ENCODE measurements at regions not wholly inside any gene's neighbourhood (a gene's known extent, or its start where the extent isn't known, plus 50 kb on each side); places are given as distances from the start of the nearest gene placed in this dataset.

- no peaks in the 10 kb centered on the region for H3K27me3 ChIP-seq (ENCODE audit: insufficient read depth, low read length)
- H3K4ac ChIP-seq (ENCODE audit: low read depth, low read length) = no peak overlapping the region
- WGBS (ENCODE audit: extremely low coverage, insufficient coverage, insufficient read length) = no CpG with 5 or more reads among the region's 4 CpGs
- H4K8ac ChIP-seq (ENCODE audit: low read depth, low read length) = no peak overlapping the region
- H3K4me1 ChIP-seq (ENCODE audit: control insufficient read depth in 1 of 2, insufficient read depth in 2 of 2, low read length in 2 of 2) = no peaks in the 10 kb centered on the region
- DNase-seq = no peak
- H3K9ac ChIP-seq (ENCODE audit: low read length) = no peak overlapping the region
- no peak overlapping the region for H3K27ac ChIP-seq (ENCODE audit: low read depth, low read length)
- no peak overlapping the region for H3K14ac ChIP-seq (ENCODE audit: low read length)
- H3K23ac ChIP-seq (ENCODE audit: low read length) = no peak overlapping the region
- H3K36me3 ChIP-seq (ENCODE audit: control insufficient read depth in 1 of 2, insufficient read depth in 2 of 2, low read length in 2 of 2) = no peaks in the 10 kb centered on the region
- H3K79me2 ChIP-seq (ENCODE audit: control insufficient read depth, insufficient read depth, low read length, poor library complexity) = no peaks in the 10 kb centered on the region
- peaks cover 2% of the 10 kb centered on the region for H3K79me1 ChIP-seq (ENCODE audit: low read length)
- no peak overlapping the region for H2BK5ac ChIP-seq (ENCODE audit: low read depth, low read length, poor library complexity)
- H4K91ac ChIP-seq (ENCODE audit: low read depth, low read length) = no peak overlapping the region
- H2BK120ac ChIP-seq (ENCODE audit: insufficient read depth, low read length, poor library complexity) = no peak overlapping the region
- no peak overlapping the region for H3K18ac ChIP-seq (ENCODE audit: low read length)
- H3K9me3 ChIP-seq (ENCODE audit: insufficient read depth, low read depth, low read length) = peaks cover 1% of the 10 kb centered on the region
- no peak overlapping the region for H2AFZ ChIP-seq (ENCODE audit: insufficient read depth, low read length, poor library complexity)
- no peak overlapping the region for H2AK5ac ChIP-seq (ENCODE audit: low read length)
- H3K4me2 ChIP-seq (ENCODE audit: low read length) = no peak overlapping the region
- H4K12ac ChIP-seq (ENCODE audit: low read depth, low read length) = no peak overlapping the region
- no peak overlapping the region for H3K4me3 ChIP-seq (ENCODE audit: low read depth, low read length)
- no peak overlapping the region for H2BK12ac ChIP-seq (ENCODE audit: low read length)
These were observed 176.9 kb upstream of the GRB10 start for GRCh38 chr7:50959560-50959959.

GRCh38 chr7:50957855-50958254 is 175.2 kb upstream of the GRB10 start:
- WGBS (ENCODE audit: extremely low coverage, insufficient coverage, insufficient read length) = no CpG with 5 or more reads among the region's 3 CpGs

GRCh38 chr7:50957431-50957830 is 174.7 kb upstream of the GRB10 start:
- Histone ChIP-seq H4K8ac (ENCODE audit: low read depth, low read length) (no peak overlapping the region), H3K36me3 (ENCODE audit: control insufficient read depth in 1 of 2, insufficient read depth in 2 of 2, low read length in 2 of 2) (no peaks in the 10 kb centered on the region), H4K91ac (ENCODE audit: low read depth, low read length) (no peak overlapping the region), H2BK5ac (ENCODE audit: low read depth, low read length, poor library complexity) (no peak overlapping the region), H3K9me3 (ENCODE audit: insufficient read depth, low read depth, low read length) (no peaks in the 10 kb centered on the region), H2BK12ac (ENCODE audit: low read length) (no peak overlapping the region), H3K14ac (ENCODE audit: low read length) (no peak overlapping the region), H3K4me1 (ENCODE audit: control insufficient read depth in 1 of 2, insufficient read depth in 2 of 2, low read length in 2 of 2) (peaks cover 9 to 10% of the 10 kb centered on the region in 2 experiments), H3K9ac (ENCODE audit: low read length) (no peak overlapping the region), H3K4me2 (ENCODE audit: low read length) (no peak overlapping the region), H3K79me2 (ENCODE audit: control insufficient read depth, insufficient read depth, low read length, poor library complexity) (no peaks in the 10 kb centered on the region), H3K27me3 (ENCODE audit: insufficient read depth, low read length) (no peaks in the 10 kb centered on the region), H3K23ac (ENCODE audit: low read length) (no peak overlapping the region), H3K4ac (ENCODE audit: low read depth, low read length) (no peak overlapping the region), H3K18ac (ENCODE audit: low read length) (no peak overlapping the region), H4K12ac (ENCODE audit: low read depth, low read length) (no peak overlapping the region), H2BK120ac (ENCODE audit: insufficient read depth, low read length, poor library complexity) (no peak overlapping the region), H3K79me1 (ENCODE audit: low read length) (peaks cover 10% of the 10 kb centered on the region), H2AFZ (ENCODE audit: insufficient read depth, low read length, poor library complexity) (no peak overlapping the region), H2AK5ac (ENCODE audit: low read length) (no peak overlapping the region), H3K4me3 (ENCODE audit: low read depth, low read length) (no peak overlapping the region), H3K27ac (ENCODE audit: low read depth, low read length) (no peak overlapping the region)
- DNase-seq = no peak
- no CpG with 5 or more reads among the region's 6 CpGs for WGBS (ENCODE audit: extremely low coverage, insufficient coverage, insufficient read length)

More at GRCh38 chr7:50957855-50958254, 175.2 kb upstream of the GRB10 start:
- H2AFZ ChIP-seq (ENCODE audit: insufficient read depth, low read length, poor library complexity) = no peak overlapping the region
- no peak overlapping the region for H3K9ac ChIP-seq (ENCODE audit: low read length)
- no peaks in the 10 kb centered on the region for H3K9me3 ChIP-seq (ENCODE audit: insufficient read depth, low read depth, low read length)
- peaks cover 9 to 10% of the 10 kb centered on the region in 2 experiments for H3K4me1 ChIP-seq (ENCODE audit: control insufficient read depth in 1 of 2, insufficient read depth in 2 of 2, low read length in 2 of 2)
- peaks cover 10% of the 10 kb centered on the region for H3K79me1 ChIP-seq (ENCODE audit: low read length)
- DNase-seq = no peak
- H3K14ac ChIP-seq (ENCODE audit: low read length) = no peak overlapping the region
- no peak overlapping the region for H3K4me2 ChIP-seq (ENCODE audit: low read length)
- no peak overlapping the region for H3K23ac ChIP-seq (ENCODE audit: low read length)
- H3K36me3 ChIP-seq (ENCODE audit: control insufficient read depth in 1 of 2, insufficient read depth in 2 of 2, low read length in 2 of 2) = no peaks in the 10 kb centered on the region
- no peaks in the 10 kb centered on the region for H3K79me2 ChIP-seq (ENCODE audit: control insufficient read depth, insufficient read depth, low read length, poor library complexity)
- no peak overlapping the region for H2BK120ac ChIP-seq (ENCODE audit: insufficient read depth, low read length, poor library complexity)
- H4K12ac ChIP-seq (ENCODE audit: low read depth, low read length) = no peak overlapping the region
- H2BK5ac ChIP-seq (ENCODE audit: low read depth, low read length, poor library complexity) = no peak overlapping the region
- H3K27me3 ChIP-seq (ENCODE audit: insufficient read depth, low read length) = no peaks in the 10 kb centered on the region
- no peak overlapping the region for H2AK5ac ChIP-seq (ENCODE audit: low read length)
- H3K4ac ChIP-seq (ENCODE audit: low read depth, low read length) = no peak overlapping the region
- no peak overlapping the region for H3K4me3 ChIP-seq (ENCODE audit: low read depth, low read length)
- no peak overlapping the region for H3K18ac ChIP-seq (ENCODE audit: low read length)
- H4K91ac ChIP-seq (ENCODE audit: low read depth, low read length) = no peak overlapping the region
- H2BK12ac ChIP-seq (ENCODE audit: low read length) = no peak overlapping the region
- no peak overlapping the region for H4K8ac ChIP-seq (ENCODE audit: low read depth, low read length)
- H3K27ac ChIP-seq (ENCODE audit: low read depth, low read length) = no peak overlapping the region

- H4K12ac ChIP-seq (ENCODE audit: low read depth, low read length) = no peak overlapping the region
- H3K27me3 ChIP-seq (ENCODE audit: insufficient read depth, low read length) = no peaks in the 10 kb centered on the region
- H3K18ac ChIP-seq (ENCODE audit: low read length) = no peak overlapping the region
- H3K14ac ChIP-seq (ENCODE audit: low read length) = no peak overlapping the region
- H3K79me2 ChIP-seq (ENCODE audit: control insufficient read depth, insufficient read depth, low read length, poor library complexity) = no peaks in the 10 kb centered on the region
- DNase-seq = peak in 1 of 2 donors; percentile 19
- H2BK12ac ChIP-seq (ENCODE audit: low read length) = no peak overlapping the region
- H2BK5ac ChIP-seq (ENCODE audit: low read depth, low read length, poor library complexity) = no peak overlapping the region
- no peaks in the 10 kb centered on the region for H3K36me3 ChIP-seq (ENCODE audit: control insufficient read depth in 1 of 2, insufficient read depth in 2 of 2, low read length in 2 of 2)
- no peak overlapping the region for H4K8ac ChIP-seq (ENCODE audit: low read depth, low read length)
- H4K91ac ChIP-seq (ENCODE audit: low read depth, low read length) = no peak overlapping the region
- no peak overlapping the region for H2BK120ac ChIP-seq (ENCODE audit: insufficient read depth, low read length, poor library complexity)
- H3K4ac ChIP-seq (ENCODE audit: low read depth, low read length) = no peak overlapping the region
- peaks cover 8% of the 10 kb centered on the region for H3K79me1 ChIP-seq (ENCODE audit: low read length)
- no peak overlapping the region for H3K27ac ChIP-seq (ENCODE audit: low read depth, low read length)
- no peak overlapping the region for H3K4me2 ChIP-seq (ENCODE audit: low read length)
- no CpG with 5 or more reads among the region's 8 CpGs for WGBS (ENCODE audit: extremely low coverage, insufficient coverage, insufficient read length)
- no peak overlapping the region for H3K4me3 ChIP-seq (ENCODE audit: low read depth, low read length)
- H3K9ac ChIP-seq (ENCODE audit: low read length) = no peak overlapping the region
- H3K23ac ChIP-seq (ENCODE audit: low read length) = no peak overlapping the region
- H3K4me1 ChIP-seq (ENCODE audit: control insufficient read depth in 1 of 2, insufficient read depth in 2 of 2, low read length in 2 of 2) = peaks cover 9 to 10% of the 10 kb centered on the region in 2 experiments
- no peak overlapping the region for H2AK5ac ChIP-seq (ENCODE audit: low read length)
- H3K9me3 ChIP-seq (ENCODE audit: insufficient read depth, low read depth, low read length) = no peaks in the 10 kb centered on the region
- H2AFZ ChIP-seq (ENCODE audit: insufficient read depth, low read length, poor library complexity) = no peak overlapping the region
These were observed 173.9 kb upstream of the GRB10 start for GRCh38 chr7:50956522-50957155.
